Esophagus squamous epithelium (tissue), 5 donors: ENCODE measurements at regions not wholly inside any gene's neighbourhood (a gene's known extent, or its start where the extent isn't known, plus 50 kb on each side); places are given as distances from the start of the nearest gene placed in this dataset.

Experiments used
- DNase-seq: peaks from one replicate; lab custom pipeline; 2025; lab: John Stamatoyannopoulos, UW
- H3K27ac ChIP-seq, 4 donors: fragments of 200-600 bp; sonication (generic); one replicate each; pipeline ENCODE4 v1.5.1; 2016 to 2019; ENCODE audit warnings: mild to moderate bottlenecking in 1 of 4
- H3K27me3 ChIP-seq, 4 donors: fragments of 200-600 bp; sonication (generic); 1 replicate in 3 of 4; 2 replicates in 1 of 4; pipeline versions ENCODE4 v1.5.1 to v1.6.0; 2017 to 2021; ENCODE audit warnings: antibody characterized with exemption in 1 of 4
- H3K36me3 ChIP-seq, 3 donors: fragments of 200-600 bp; sonication (generic); one replicate each; pipeline ENCODE4 v1.5.1; 2016 to 2019
- H3K4me1 ChIP-seq, 3 donors: fragments of 200-600 bp; sonication (generic); one replicate each; pipeline ENCODE4 v1.5.1; 2017 to 2019
- H3K4me3 ChIP-seq, 4 donors: fragments of 200-600 bp; sonication (generic); 1 replicate in 3 of 4; 2 replicates in 1 of 4; pipeline ENCODE4 v1.5.1; 2016 to 2019; ENCODE audit warnings: mild to moderate bottlenecking in 2 of 4, moderate library complexity in 1 of 4
- H3K9me3 ChIP-seq, 3 donors: fragments of 200-600 bp; sonication (generic); one replicate each; pipeline ENCODE4 v1.5.1; 2016 to 2019
- CTCF ChIP-seq, 6 experiments: fragments of 450-650 bp in 4 of 6; fragments of 200-600 bp in 2 of 6; sonication (generic) in 2 of 6; IDR thresholded peaks; one replicate each; pipeline ENCODE4 v1.5.1; 2016 to 2019; ENCODE audit warnings: antibody characterized with exemption in 6 of 6, mild to moderate bottlenecking in 4 of 6, moderate library complexity in 4 of 6
- POLR2A ChIP-seq, 4 donors: fragments of 450-650 bp; IDR thresholded peaks; one replicate each; pipeline ENCODE4 v1.6.1; 2017; ENCODE audit warnings: antibody characterized with exemption in 4 of 4, mild to moderate bottlenecking in 4 of 4, moderate library complexity in 3 of 4
- WGBS, 2 donors: methylation state at CpG; one replicate each; pipeline ENCODE4 v1.1.5; 2018; 5-methylcytosine and 5-hydroxymethylcytosine counted together
- intact Hi-C: fragments of 100-400 bp; cut with DNase I; formaldehyde crosslinking; loops from one replicate; pipeline ENCODE4 v1.15.0; 2022
- donor health status: DM: yes; HTN: yes; CAD: no.

- no peak overlapping the region for H3K27ac ChIP-seq
- H3K4me1 ChIP-seq, result no peaks in the 10 kb centered on the region
- intact Hi-C loops, result no loop called here
- WGBS, 2 donors, result 81 to 83% methylated on average over 5 of the region's 5 CpGs
- H3K9me3 ChIP-seq, result no peaks in the 10 kb centered on the region
- DNase-seq, result no peak
- H3K27me3 ChIP-seq, result no peaks in the 10 kb centered on the region
- no peaks in the 10 kb centered on the region for H3K36me3 ChIP-seq
- TF ChIP-seq POLR2A (IDR thresholded peaks at IDR 0.05) (no peak), CTCF (IDR thresholded peaks at IDR 0.05) (no peak)
- no peak overlapping the region for H3K4me3 ChIP-seq
These were observed 223.0 kb downstream of the NR2F2 start for GRCh38 chr15:96553451-96553850.

GRCh38 chr15:96553931-96554330, 223.4 kb downstream of the NR2F2 start:
- WGBS, 2 donors, result 75 to 84% methylated on average over 6 of the region's 6 CpGs
- H3K27ac ChIP-seq, result no peak overlapping the region
- no peaks in the 10 kb centered on the region for H3K36me3 ChIP-seq
- H3K4me3 ChIP-seq, result no peak overlapping the region
- no peak for DNase-seq
- TF ChIP-seq POLR2A (IDR thresholded peaks at IDR 0.05) (no peak), CTCF (IDR thresholded peaks at IDR 0.05) (no peak)
- no peaks in the 10 kb centered on the region for H3K9me3 ChIP-seq
- H3K27me3 ChIP-seq, result no peaks in the 10 kb centered on the region
- H3K4me1 ChIP-seq, result no peaks in the 10 kb centered on the region
- intact Hi-C loops, result no loop called here

- intact Hi-C loops, result no loop called here
- no peaks in the 10 kb centered on the region for H3K27me3 ChIP-seq
- no peak for DNase-seq
- TF ChIP-seq CTCF (IDR thresholded peaks at IDR 0.05) (no peak), POLR2A (IDR thresholded peaks at IDR 0.05) (no peak)
- no peaks in the 10 kb centered on the region for H3K4me1 ChIP-seq
- H3K36me3 ChIP-seq, result no peaks in the 10 kb centered on the region
- no peak overlapping the region for H3K4me3 ChIP-seq
- H3K27ac ChIP-seq, result no peak overlapping the region
- no peaks in the 10 kb centered on the region for H3K9me3 ChIP-seq
These were observed 224.0 kb downstream of the NR2F2 start for GRCh38 chr15:96554541-96554940.

- Histone ChIP-seq H3K9me3 (no peaks in the 10 kb centered on the region), H3K27me3 (no peaks in the 10 kb centered on the region), H3K4me1 (no peaks in the 10 kb centered on the region), H3K36me3 (no peaks in the 10 kb centered on the region), H3K4me3 (no peak overlapping the region), H3K27ac (no peak overlapping the region)
- intact Hi-C loops, result no loop called here
- no peak for DNase-seq
- 89 to 100% methylated on average over 1 of the region's 1 CpG for WGBS, 2 donors
- TF ChIP-seq POLR2A (IDR thresholded peaks at IDR 0.05), result no peak
- TF ChIP-seq CTCF (IDR thresholded peaks at IDR 0.05), result no peak
These were observed 228.6 kb downstream of the NR2F2 start for GRCh38 chr15:96559087-96559486.

- 77 to 81% methylated on average over 4 of the region's 4 CpGs for WGBS, 2 donors
- Histone ChIP-seq H3K27ac (no peak overlapping the region), H3K27me3 (no peaks in the 10 kb centered on the region), H3K4me1 (no peaks in the 10 kb centered on the region), H3K4me3 (no peak overlapping the region), H3K36me3 (no peaks in the 10 kb centered on the region), H3K9me3 (no peaks in the 10 kb centered on the region)
- TF ChIP-seq CTCF (IDR thresholded peaks at IDR 0.05) (no peak), POLR2A (IDR thresholded peaks at IDR 0.05) (no peak)
- intact Hi-C loops, result no loop called here
- no peak for DNase-seq
These were observed 229.1 kb downstream of the NR2F2 start for GRCh38 chr15:96559631-96560030.
